GM21619 (cell line): ENCODE measurements at regions not wholly inside any gene's neighbourhood (a gene's known extent, or its start where the extent isn't known, plus 50 kb on each side); places are given as distances from the start of the nearest gene placed in this dataset.
"Not testable (repeated sequence)": the region's sequence is repeated elsewhere in the genome, so short reads cannot be mapped to it uniquely, and the experiment has no call there.

Experiments used
- ATAC-seq: cut with Tn5 transposase; IDR thresholded peaks from one replicate; pipeline ENCODE4 v1.9.1; 2021; ENCODE audit not compliant: unreplicated experiment

DNA sequence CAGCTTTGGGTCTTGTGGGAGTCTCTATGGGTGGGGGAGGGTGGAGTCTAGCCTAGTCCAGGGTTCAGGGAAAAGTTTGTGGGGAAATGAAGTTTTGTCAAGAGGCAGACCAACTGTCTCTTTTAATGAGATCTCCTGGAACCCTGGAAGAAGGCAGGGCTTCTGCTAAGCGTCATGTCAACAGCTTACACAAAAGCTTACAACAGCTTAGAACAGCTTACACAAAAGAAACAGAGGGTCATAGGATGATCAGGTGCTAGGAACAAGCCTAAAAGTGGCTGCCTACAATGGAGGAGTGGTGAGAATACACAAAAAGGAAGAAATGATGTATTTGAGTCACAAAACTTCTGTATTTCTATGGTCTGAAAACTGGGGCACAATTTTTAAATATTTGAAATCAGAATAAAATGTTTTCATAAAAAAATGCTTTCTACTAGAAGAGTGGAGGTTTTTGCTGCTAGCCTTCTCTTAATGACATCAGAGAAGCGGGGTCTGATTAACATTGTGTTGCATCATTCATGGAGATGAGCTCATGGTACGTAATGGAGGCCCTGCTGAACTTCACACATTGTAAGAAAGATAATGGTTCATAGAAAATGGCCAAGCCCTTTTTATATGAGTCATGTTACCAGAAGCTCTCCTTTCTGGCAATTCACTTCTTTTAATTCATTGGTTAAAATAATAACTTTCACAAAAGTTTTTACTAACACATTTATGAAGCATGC lies 351.0 kb downstream of the PIK3C3 start:
- ATAC-seq = no peak

- no peak for ATAC-seq
Observed at GRCh38 chr18:42306594-42306980, 351.6 kb downstream of the PIK3C3 start.

DNA sequence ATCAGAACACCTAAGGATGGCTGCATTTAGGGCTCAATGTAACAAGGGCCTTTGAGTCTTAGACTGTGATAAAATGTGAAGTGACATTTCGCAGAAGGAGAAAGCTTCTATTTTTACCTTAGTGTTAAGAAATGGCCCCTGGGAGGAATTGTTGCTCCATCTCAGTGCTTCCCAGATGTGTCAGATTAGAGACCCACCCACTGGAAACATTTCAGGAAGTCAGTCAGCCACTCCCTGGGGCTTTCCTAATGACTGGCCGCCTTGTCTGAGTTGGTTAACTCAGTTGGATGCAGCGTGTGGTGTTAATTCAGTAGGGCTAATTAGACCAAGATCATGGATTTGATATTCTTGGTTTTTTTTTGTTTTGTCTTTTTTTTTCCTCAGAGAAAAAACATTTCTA lies 355.9 kb downstream of the PIK3C3 start:
- no peak for ATAC-seq

DNA sequence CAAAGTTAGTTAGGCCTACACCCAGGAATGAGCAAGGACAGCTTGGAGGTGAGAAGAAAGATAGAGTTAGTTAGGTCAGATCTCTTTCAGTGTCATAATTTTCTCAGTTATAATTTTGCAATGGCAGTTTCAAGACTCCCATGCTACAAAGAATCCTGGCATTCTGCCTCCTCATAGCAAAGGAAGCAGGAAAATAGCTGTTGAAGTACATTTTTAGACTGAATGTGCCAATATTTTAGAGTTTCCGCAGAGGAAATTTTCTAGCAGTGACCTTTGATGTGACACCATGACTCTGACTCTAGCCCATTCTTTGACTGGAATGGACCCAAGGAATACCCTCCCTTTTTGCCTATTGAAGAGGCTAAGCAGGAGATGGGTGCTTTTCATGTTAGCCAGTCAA lies 371.7 kb downstream of the PIK3C3 start:
- no peak for ATAC-seq

DNA sequence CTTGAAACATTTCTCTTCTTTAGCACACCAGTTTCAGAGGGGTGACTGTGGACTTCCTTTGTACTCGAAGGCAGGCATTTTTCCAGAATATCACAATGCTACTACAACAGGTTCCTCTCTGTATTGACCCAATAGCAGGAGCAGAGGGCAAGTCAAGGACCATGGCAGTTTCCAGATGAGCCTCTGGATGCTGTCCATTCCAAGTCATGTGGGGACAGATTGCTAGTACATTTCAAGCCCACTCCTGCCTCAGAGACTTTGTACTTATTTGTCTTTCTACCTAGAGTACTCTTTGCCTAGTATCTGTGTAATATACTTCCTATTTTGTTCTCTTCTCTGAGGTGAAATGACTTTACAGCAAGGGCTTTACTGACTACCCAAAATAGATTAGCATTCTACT lies 373.9 kb downstream of the PIK3C3 start:
- ATAC-seq = no peak

DNA sequence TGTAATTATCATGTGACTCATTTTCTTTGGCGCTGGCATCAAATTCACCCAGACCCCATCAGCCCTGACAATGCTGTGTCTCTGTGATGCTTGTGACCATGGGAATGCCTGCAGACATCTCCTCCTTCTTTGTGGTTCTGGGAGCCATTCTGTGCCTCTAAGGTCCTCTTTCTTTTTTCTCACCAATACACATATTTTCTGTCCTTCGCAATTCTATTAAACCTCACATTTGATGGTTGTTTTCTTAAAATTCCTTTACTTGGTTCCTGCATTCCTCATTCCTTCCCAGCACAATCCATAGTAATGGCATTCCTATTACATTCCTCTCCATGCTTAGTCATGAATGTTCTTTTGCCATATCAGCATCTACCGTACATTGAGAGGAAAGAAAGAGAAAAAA lies 375.3 kb downstream of the PIK3C3 start:
- ATAC-seq = no peak

DNA sequence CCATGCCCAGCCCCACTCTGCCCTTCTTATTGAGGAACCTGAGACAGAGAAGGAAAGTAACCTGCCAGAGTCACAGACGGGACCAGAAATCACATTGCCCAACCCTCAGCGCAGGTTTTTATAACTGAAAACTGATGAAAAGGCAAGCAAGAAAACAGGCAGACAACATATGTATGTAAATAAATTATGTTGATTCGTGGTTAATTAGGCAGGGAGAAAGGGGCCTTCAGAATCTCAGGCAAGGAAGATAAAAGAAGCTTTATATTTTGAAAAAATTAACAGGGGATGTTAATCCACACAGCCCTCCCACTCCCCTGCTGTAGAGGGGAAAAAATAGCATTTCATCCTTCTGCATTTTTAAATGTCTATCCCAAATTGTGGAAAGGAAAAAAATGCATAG lies 378.5 kb downstream of the PIK3C3 start:
- no peak for ATAC-seq

DNA sequence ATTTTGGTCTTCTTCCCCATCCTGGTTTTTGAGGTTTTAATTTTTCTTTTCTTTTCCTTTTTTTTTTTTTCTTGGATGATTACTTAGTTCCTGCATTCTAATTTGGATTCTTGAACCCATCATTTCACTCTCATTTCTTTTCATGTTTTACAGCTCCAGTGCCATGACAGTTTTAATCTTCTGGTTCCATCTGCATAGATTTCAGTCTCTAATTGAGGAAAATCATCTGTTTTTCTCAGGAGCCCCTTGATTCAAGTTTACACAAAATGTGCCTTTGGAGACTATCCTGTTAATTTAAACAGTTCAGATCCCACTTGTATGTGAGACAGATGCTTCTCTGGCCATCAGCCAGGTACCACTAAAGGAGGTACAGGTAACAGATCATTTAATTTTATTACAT lies 379.9 kb downstream of the PIK3C3 start:
- ATAC-seq = no peak

- ATAC-seq = no peak
Observed at GRCh38 chr18:42336139-42336538, 381.1 kb downstream of the PIK3C3 start.

DNA sequence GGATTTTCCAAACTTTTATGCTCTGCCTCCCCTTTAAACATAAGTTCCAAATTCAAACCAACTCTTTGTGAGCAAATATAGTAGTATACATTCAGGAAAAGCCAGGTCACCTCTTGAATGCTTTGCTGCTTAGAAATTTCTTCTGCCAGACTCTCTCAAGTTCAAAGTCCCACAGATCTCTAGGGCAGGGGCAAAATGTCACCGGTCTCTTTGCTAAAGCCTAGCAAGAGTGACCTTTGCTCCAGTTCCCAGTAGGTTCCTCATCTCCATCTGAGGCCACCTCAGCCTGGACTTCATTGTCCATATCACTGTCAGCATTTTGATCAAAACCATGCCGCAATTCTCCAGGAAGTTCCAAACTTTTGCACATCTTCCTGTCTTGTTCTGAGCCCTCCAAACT lies 382.3 kb downstream of the PIK3C3 start:
- not testable (repeated sequence) for ATAC-seq

DNA sequence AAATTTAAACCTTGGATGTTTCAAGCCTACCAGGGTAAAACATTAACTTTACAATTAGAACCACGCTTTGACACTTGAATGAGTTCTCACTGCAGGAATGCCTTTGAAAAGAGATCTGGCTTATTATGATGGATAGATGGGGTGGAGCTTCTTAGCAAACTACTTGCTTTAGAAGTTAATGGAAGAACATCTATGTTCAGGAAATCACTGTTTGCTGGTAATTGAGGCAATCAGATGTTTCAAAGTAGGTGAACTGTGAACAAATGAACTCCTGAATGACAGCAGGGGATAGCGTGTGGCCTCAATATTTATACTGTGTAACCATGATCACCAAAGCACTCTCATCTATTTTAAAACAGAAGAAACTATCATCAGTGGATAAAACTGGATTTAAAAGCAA lies 383.6 kb downstream of the PIK3C3 start:
- no peak for ATAC-seq

GRCh38 chr18:42339372-42339771 lies 384.3 kb downstream of the PIK3C3 start:
- no peak for ATAC-seq

DNA sequence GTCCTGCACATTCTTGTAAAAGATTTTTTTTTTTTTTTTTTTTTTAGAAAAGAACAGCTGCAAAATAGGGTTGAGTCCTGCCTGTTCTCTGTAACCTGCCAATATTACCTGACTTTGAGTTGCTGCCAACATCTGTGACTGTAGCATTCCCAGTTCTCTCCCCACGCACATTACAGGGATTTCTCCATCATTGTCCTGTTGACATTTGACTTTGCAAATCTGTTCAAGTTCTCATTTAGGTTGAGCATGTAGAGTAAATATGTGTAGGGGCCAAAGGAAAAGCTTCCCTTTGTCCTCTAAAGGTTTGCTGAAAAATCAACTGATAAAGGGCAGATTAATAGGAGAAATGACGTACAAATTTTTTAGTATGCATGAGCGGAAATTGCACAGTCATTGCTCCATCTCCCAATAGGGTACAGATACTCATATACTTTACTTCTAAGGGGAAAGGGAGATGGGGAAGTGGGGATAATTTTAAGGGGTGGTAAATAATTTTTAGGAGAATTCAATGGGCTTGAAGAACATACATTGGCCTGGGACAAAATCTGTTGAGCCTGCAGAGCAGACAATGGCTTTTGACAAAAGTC lies 385.5 kb downstream of the PIK3C3 start:
- no peak for ATAC-seq

- no peak for ATAC-seq
Observed at GRCh38 chr18:42341423-42341822, 386.4 kb downstream of the PIK3C3 start.

GRCh38 chr18:42348722-42349121 lies 393.7 kb downstream of the PIK3C3 start:
- no peak for ATAC-seq

DNA sequence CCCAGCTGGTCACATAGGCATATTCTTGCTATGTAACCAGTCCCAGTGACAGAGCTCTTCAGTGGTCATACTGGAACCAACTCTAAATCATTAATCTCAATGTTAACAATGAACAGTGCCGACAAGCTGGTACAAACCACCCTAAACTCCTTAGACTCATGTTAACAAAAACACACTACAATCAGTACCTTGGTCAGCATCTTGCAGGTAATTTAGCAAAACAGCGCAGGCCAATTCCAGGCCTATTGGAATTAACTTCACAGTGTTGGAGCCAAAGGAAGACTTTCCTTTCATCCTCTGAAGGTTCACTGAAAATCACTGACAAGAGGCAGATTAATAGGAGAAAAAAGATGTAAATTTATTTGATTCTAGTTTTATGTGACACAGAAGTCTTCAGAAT lies 396.4 kb downstream of the PIK3C3 start:
- no peak for ATAC-seq

DNA sequence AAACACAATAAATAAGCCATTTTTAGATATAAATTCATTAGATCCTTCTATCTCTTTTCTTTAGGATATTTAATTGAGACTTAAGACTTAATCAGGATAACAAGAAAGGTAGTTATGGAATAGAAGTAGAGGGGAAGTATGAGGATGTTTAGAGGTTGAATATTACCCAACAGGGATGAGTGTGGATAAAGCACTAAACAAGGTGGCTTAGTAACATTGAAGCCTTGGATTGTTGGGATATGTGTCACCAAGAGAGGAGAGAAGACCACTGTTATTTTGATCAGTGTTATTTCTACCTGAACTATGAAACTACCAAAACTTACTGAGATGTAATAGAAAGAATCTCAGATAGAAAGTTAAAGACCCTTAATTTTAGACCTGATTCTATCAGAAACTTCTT lies 405.7 kb downstream of the PIK3C3 start:
- no peak for ATAC-seq

GRCh38 chr18:42363446-42364441 lies 408.7 kb downstream of the PIK3C3 start:
- ATAC-seq = no peak

- no peak for ATAC-seq
Observed at GRCh38 chr18:42364766-42365165, 409.7 kb downstream of the PIK3C3 start.

GRCh38 chr18:42365591-42365990 lies 410.6 kb downstream of the PIK3C3 start:
- ATAC-seq = no peak

DNA sequence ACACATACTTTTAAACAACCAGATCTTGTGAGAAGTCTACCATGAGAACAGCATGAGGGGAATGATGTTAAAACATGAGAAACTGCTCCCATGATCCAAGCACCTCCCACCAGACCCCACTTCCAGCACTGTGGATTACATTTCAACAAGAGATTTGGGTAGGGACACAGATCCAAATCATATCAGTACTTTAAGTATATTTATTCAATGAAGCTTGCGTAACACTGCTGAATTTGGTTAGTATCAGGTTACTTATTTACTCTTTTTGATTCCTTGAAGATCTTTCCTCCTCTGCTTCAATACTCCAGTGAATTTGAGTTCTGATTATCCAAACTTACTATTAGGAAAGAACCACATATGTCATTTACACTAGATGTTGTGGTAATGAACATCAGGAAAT lies 418.6 kb downstream of the PIK3C3 start:
- no peak for ATAC-seq

DNA sequence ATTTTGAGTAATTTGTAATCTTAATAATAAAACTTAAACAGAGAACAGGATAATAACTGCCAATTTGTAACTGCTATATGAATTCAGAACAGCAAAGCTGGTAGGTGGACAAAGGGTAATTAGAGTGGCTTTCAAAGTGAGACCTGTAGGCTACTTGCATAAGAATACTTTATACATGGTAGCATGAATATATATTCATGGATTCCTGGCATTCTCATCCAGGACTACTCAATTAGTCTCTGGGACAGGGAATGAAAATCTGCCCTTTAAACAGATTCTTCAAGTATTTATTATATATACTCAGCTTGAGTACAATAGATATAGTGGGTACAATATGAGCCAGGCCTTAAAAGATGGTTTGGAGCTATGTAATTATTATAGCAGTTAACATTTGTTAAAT lies 419.9 kb downstream of the PIK3C3 start:
- ATAC-seq = no peak
